Panc1 (cell line): ENCODE measurements at regions not wholly inside any gene's neighbourhood (a gene's known extent, or its start where the extent isn't known, plus 50 kb on each side); places are given as distances from the start of the nearest gene placed in this dataset.

ENCODE experiments used
- ATAC-seq: fragments of 200-7000 bp; cut with Tn5 transposase; 2 replicates; pipeline ENCODE4 v1.9.1; 2020; ENCODE audit warnings: mild to moderate bottlenecking, moderate library complexity
- BruUV-seq: library from RNA; stranded (reverse); fragments of 400-500 nt; replicated peaks from 2 replicates; lab custom pipeline; 2021; lab: Mats Ljungman, UMichigan
- CTCF ChIA-PET: fragments of 300-600 bp; sonication (Branson Sonifier 250); formaldehyde crosslinking; loops from one replicate; lab custom pipeline; 2022; ENCODE audit warnings: antibody characterized with exemption; lab: Charles Lee
- POLR2A ChIA-PET: fragments of 300-600 bp; sonication (Branson Sonifier 250); formaldehyde crosslinking; loops from one replicate; lab custom pipeline; 2022; ENCODE audit warnings: antibody characterized with exemption; lab: Charles Lee
- DNase-seq: peaks from one replicate; pipeline ENCODE4 v3.0.0-alpha.2; 2010; ENCODE audit warnings: low read depth, low spot score
- H3K27ac ChIP-seq: 2 replicates; pipeline ENCODE4 v1.5.1; 2011; ENCODE audit warnings: mild to moderate bottlenecking, low read length, inconsistent platforms
- H3K27me3 ChIP-seq: fragments of 200-500 bp; sonication (Bioruptor generic); 2 replicates; pipeline ENCODE4 v1.6.0; 2014; ENCODE audit warnings: low read length, inconsistent platforms; ENCODE audit not compliant: control insufficient read depth, insufficient read depth
- H3K36me3 ChIP-seq: fragments of 200-500 bp; sonication (Bioruptor generic); 2 replicates; pipeline ENCODE4 v1.5.1; 2014; ENCODE audit warnings: inconsistent platforms, mild to moderate bottlenecking, low read length, moderate library complexity; ENCODE audit not compliant: control insufficient read depth, insufficient read depth
- H3K4me1 ChIP-seq: 2 replicates; pipeline ENCODE4 v1.5.1; 2011; ENCODE audit warnings: inconsistent platforms, mild to moderate bottlenecking, low read length, moderate library complexity; ENCODE audit not compliant: control insufficient read depth, insufficient read depth
- H3K4me3 ChIP-seq, 2 experiments: 2 replicates each; pipeline ENCODE4 v1.5.1; 2011 to 2012; ENCODE audit warnings: low read depth in 2 of 2, low read length in 2 of 2, mild to moderate bottlenecking in 2 of 2, inconsistent platforms in 1 of 2, moderate library complexity in 1 of 2
- H3K9me3 ChIP-seq: fragments of 200-500 bp; sonication (Bioruptor generic); 2 replicates; pipeline ENCODE4 v1.5.1; 2014; ENCODE audit warnings: low read depth, mild to moderate bottlenecking, inconsistent platforms, low read length, moderate library complexity; ENCODE audit not compliant: control insufficient read depth, insufficient read depth
- POLR2AphosphoS5 ChIP-seq: IDR thresholded peaks from 2 replicates; pipeline ENCODE4 v1.6.1; 2012; ENCODE audit warnings: mild to moderate bottlenecking, low read depth, low read length, moderate library complexity
- SIN3A ChIP-seq: IDR thresholded peaks from 2 replicates; pipeline ENCODE4 v1.6.1; 2012; ENCODE audit warnings: low read depth, mild to moderate bottlenecking, low read length, moderate library complexity, borderline replicate concordance; ENCODE audit not compliant: insufficient read depth
- TCF7L2 ChIP-seq: IDR thresholded peaks from 2 replicates; pipeline ENCODE4 v1.6.1; 2011; ENCODE audit warnings: mild to moderate bottlenecking, low read depth, low read length, inconsistent platforms
- in situ Hi-C: cut with HindIII; loops from 2 replicates; pipeline ENCODE4 v1.10.0; 2016; ENCODE audit warnings: low sequenced_read_pairs, low pct_unique_long_range_greater_than_20kb
- intact Hi-C: fragments of 100-400 bp; cut with micrococcal nuclease; formaldehyde crosslinking; loops from one replicate; pipeline ENCODE4 v1.10.0; 2022; ENCODE audit not compliant: unreplicated experiment
- TF ChIP-seq, protein P1 (sequence below): fragments of 450-650 bp; IDR thresholded peaks from 2 replicates; pipeline ENCODE4 v1.5.1; 2017; ENCODE audit warnings: mild to moderate bottlenecking
- TF ChIP-seq, protein P2 (sequence below), 2 experiments: IDR thresholded peaks; 2 replicates each; pipeline ENCODE4 v1.6.1; 2011 to 2012; ENCODE audit warnings: low read depth in 2 of 2, control low read depth in 1 of 2, low read length in 1 of 2, mild to moderate bottlenecking in 1 of 2, moderate library complexity in 1 of 2; ENCODE audit not compliant: insufficient read depth in 1 of 2

- no peak for DNase-seq
- no TSS peak for BruUV-seq
- no peak overlapping the region for H3K4me3 ChIP-seq
- in situ Hi-C loops = no loop called here
- CTCF ChIA-PET = no interaction called here
- POLR2A ChIA-PET = no interaction called here
- TF ChIP-seq TCF7L2 = no peak
- TF ChIP-seq, protein P1, sequence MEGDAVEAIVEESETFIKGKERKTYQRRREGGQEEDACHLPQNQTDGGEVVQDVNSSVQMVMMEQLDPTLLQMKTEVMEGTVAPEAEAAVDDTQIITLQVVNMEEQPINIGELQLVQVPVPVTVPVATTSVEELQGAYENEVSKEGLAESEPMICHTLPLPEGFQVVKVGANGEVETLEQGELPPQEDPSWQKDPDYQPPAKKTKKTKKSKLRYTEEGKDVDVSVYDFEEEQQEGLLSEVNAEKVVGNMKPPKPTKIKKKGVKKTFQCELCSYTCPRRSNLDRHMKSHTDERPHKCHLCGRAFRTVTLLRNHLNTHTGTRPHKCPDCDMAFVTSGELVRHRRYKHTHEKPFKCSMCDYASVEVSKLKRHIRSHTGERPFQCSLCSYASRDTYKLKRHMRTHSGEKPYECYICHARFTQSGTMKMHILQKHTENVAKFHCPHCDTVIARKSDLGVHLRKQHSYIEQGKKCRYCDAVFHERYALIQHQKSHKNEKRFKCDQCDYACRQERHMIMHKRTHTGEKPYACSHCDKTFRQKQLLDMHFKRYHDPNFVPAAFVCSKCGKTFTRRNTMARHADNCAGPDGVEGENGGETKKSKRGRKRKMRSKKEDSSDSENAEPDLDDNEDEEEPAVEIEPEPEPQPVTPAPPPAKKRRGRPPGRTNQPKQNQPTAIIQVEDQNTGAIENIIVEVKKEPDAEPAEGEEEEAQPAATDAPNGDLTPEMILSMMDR = no peak
- TF ChIP-seq, protein P2, sequence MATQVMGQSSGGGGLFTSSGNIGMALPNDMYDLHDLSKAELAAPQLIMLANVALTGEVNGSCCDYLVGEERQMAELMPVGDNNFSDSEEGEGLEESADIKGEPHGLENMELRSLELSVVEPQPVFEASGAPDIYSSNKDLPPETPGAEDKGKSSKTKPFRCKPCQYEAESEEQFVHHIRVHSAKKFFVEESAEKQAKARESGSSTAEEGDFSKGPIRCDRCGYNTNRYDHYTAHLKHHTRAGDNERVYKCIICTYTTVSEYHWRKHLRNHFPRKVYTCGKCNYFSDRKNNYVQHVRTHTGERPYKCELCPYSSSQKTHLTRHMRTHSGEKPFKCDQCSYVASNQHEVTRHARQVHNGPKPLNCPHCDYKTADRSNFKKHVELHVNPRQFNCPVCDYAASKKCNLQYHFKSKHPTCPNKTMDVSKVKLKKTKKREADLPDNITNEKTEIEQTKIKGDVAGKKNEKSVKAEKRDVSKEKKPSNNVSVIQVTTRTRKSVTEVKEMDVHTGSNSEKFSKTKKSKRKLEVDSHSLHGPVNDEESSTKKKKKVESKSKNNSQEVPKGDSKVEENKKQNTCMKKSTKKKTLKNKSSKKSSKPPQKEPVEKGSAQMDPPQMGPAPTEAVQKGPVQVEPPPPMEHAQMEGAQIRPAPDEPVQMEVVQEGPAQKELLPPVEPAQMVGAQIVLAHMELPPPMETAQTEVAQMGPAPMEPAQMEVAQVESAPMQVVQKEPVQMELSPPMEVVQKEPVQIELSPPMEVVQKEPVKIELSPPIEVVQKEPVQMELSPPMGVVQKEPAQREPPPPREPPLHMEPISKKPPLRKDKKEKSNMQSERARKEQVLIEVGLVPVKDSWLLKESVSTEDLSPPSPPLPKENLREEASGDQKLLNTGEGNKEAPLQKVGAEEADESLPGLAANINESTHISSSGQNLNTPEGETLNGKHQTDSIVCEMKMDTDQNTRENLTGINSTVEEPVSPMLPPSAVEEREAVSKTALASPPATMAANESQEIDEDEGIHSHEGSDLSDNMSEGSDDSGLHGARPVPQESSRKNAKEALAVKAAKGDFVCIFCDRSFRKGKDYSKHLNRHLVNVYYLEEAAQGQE (IDR thresholded peaks at IDR 0.05; ENCODE audit: insufficient read depth in 1 of 2, low read depth in 2 of 2, low read length in 1 of 2) = no peak
- no peak for TF ChIP-seq POLR2AphosphoS5
- no peak for TF ChIP-seq SIN3A
- H3K4me1 ChIP-seq = no peaks in the 10 kb centered on the region
- no peaks in the 10 kb centered on the region for H3K27me3 ChIP-seq
- ATAC-seq = no peak
- H3K36me3 ChIP-seq = no peaks in the 10 kb centered on the region
- no peak overlapping the region for H3K27ac ChIP-seq
- H3K9me3 ChIP-seq = no peaks in the 10 kb centered on the region
- intact Hi-C loops = no loop called here
Measured at GRCh38 chr3:144529566-144529965, 557.9 kb downstream of the DIPK2A start.

GRCh38 chr3:144544871-144545270 lies 573.2 kb downstream of the DIPK2A start:
- H3K4me3 ChIP-seq = no peak overlapping the region
- POLR2A ChIA-PET = no interaction called here
- H3K27me3 ChIP-seq = no peaks in the 10 kb centered on the region
- DNase-seq (no peak), ATAC-seq (no peak)
- H3K27ac ChIP-seq = no peak overlapping the region
- H3K9me3 ChIP-seq = no peaks in the 10 kb centered on the region
- TF ChIP-seq POLR2AphosphoS5 (no peak), TCF7L2 (no peak), SIN3A (no peak)
- TF ChIP-seq, protein P1 = no peak
- TF ChIP-seq, protein P2 (IDR thresholded peaks at IDR 0.05; ENCODE audit: insufficient read depth in 1 of 2, low read depth in 2 of 2, low read length in 1 of 2) = no peak
- no peaks in the 10 kb centered on the region for H3K4me1 ChIP-seq
- no TSS peak for BruUV-seq
- intact Hi-C loops = no loop called here
- CTCF ChIA-PET = no interaction called here
- no peaks in the 10 kb centered on the region for H3K36me3 ChIP-seq
- in situ Hi-C loops = no loop called here
